Lower leg skin (tissue), 3 donors: ENCODE measurements at regions not wholly inside any gene's neighbourhood (a gene's known extent, or its start where the extent isn't known, plus 50 kb on each side); places are given as distances from the start of the nearest gene placed in this dataset.

Experiments used
- CTCF ChIP-seq, 3 donors: fragments of 450-650 bp; IDR thresholded peaks; one replicate each; pipeline ENCODE4 v1.5.1; 2016; ENCODE audit warnings: antibody characterized with exemption in 3 of 3, mild to moderate bottlenecking in 3 of 3, moderate library complexity in 2 of 3
- POLR2A ChIP-seq, 2 donors: fragments of 450-650 bp; IDR thresholded peaks; one replicate each; pipeline ENCODE4 v1.6.1; 2016 to 2017; ENCODE audit warnings: antibody characterized with exemption in 2 of 2, mild to moderate bottlenecking in 1 of 2, moderate library complexity in 1 of 2

DNA sequence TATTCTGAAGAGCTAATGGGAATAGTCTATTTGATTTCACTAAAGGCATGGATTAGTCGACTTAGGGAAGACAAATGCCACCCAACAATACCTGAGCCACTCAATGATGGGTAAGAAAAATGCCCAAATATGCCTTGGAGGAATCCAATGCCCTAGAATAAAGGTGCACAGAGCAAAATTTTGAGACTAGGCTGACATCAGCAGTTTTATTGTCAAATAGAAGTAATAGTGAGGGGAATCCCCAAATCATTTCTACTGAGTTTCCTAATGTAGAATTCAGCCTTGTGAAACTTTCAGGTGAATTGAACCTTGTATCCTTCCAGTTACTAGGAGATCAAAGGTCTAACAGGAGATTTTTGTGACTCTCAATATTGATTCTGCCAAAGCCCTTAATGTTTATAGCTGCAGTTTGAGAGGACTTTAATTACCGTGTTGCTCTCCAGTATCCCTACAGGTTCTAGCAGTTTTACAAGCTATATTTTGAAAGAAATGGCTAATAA, 50.8 kb upstream of the THSD7B start:
- TF ChIP-seq CTCF (IDR thresholded peaks at IDR 0.05), result no peak
- TF ChIP-seq POLR2A (IDR thresholded peaks at IDR 0.05), result no peak
